Thyroid gland (tissue), 4 donors: ENCODE measurements at regions not wholly inside any gene's neighbourhood (a gene's known extent, or its start where the extent isn't known, plus 50 kb on each side); places are given as distances from the start of the nearest gene placed in this dataset.

ENCODE experiments used
- CTCF ChIP-seq, 6 experiments: fragments of 200-600 bp in 3 of 6; fragments of 450-650 bp in 3 of 6; sonication (generic) in 3 of 6; IDR thresholded peaks; one replicate each; pipeline ENCODE4 v1.5.1; 2016 to 2019; ENCODE audit warnings: antibody characterized with exemption in 6 of 6, mild to moderate bottlenecking in 2 of 6, inconsistent platforms in 1 of 6, moderate library complexity in 1 of 6
- POLR2A ChIP-seq, 2 donors: fragments of 450-650 bp; IDR thresholded peaks; one replicate each; pipeline ENCODE4 v1.6.1; 2017; ENCODE audit warnings: antibody characterized with exemption in 2 of 2, mild to moderate bottlenecking in 2 of 2, moderate library complexity in 1 of 2

GRCh38 chr6:109304284-109305015, 77.8 kb downstream of the CD164 start:
- no peak for TF ChIP-seq CTCF (IDR thresholded peaks at IDR 0.05)
- no peak for TF ChIP-seq POLR2A (IDR thresholded peaks at IDR 0.05)
